Left colon (tissue), 2 donors: ENCODE measurements at regions not wholly inside any gene's neighbourhood (a gene's known extent, or its start where the extent isn't known, plus 50 kb on each side); places are given as distances from the start of the nearest gene placed in this dataset.

Experiments used
- ATAC-seq: fragments of 200-7000 bp; cut with Tn5 transposase; one replicate; pipeline ENCODE4 v1.9.1; 2020; ENCODE audit warnings: mild to moderate bottlenecking, moderate library complexity
- DNase-seq, 2 donors: peaks; one replicate each; pipeline ENCODE4 v3.0.0-alpha.2; 2020
- intact Hi-C, 2 donors: fragments of 100-400 bp; cut with DNase I in 1 of 2; cut with micrococcal nuclease in 1 of 2; formaldehyde crosslinking; loops; one replicate each; pipeline versions ENCODE4 v1.11.2 to v1.14.0; 2022; cut with DNase I, micrococcal nuclease
- donor health status: DM: no; HTN: no; CAD: no.
- donor health status: DM: yes; HTN: yes; CAD: no.

- intact Hi-C loops = no loop called here
- no peak for DNase-seq
- no peak for ATAC-seq
Measured at GRCh38 chr14:84792722-84793410, 737.1 kb upstream of the FLRT2 start.

- ATAC-seq (no peak), DNase-seq (no peak)
- intact Hi-C loops = no loop called here
Measured at GRCh38 chr14:84797326-84797725, 732.6 kb upstream of the FLRT2 start.

GRCh38 chr14:84804468-84804867 lies 725.5 kb upstream of the FLRT2 start:
- DNase-seq = no peak
- no peak for ATAC-seq
- intact Hi-C loops = no loop called here

- no peak for DNase-seq
- no peak for ATAC-seq
- intact Hi-C loops = no loop called here
Measured at GRCh38 chr14:84804895-84805294, 725.0 kb upstream of the FLRT2 start.

GRCh38 chr14:84806181-84806580 lies 723.8 kb upstream of the FLRT2 start:
- DNase-seq (no peak), ATAC-seq (no peak)
- intact Hi-C loops = no loop called here

- DNase-seq (no peak), ATAC-seq (no peak)
- intact Hi-C loops = no loop called here
Measured at GRCh38 chr14:84806622-84807021, 723.3 kb upstream of the FLRT2 start.

GRCh38 chr14:84807673-84808072 lies 722.3 kb upstream of the FLRT2 start:
- ATAC-seq = no peak
- intact Hi-C loops = no loop called here

GRCh38 chr14:84809158-84809557 lies 720.8 kb upstream of the FLRT2 start:
- no peak for ATAC-seq
- no peak for DNase-seq
- intact Hi-C loops = no loop called here

More at GRCh38 chr14:84807673-84808072, 722.3 kb upstream of the FLRT2 start:
- no peak for DNase-seq

GRCh38 chr14:84814391-84814790 lies 715.6 kb upstream of the FLRT2 start:
- intact Hi-C loops = no loop called here
- no peak for ATAC-seq
- DNase-seq = no peak

- DNase-seq (no peak), ATAC-seq (no peak)
- intact Hi-C loops = no loop called here
Measured at GRCh38 chr14:84819528-84819927, 710.4 kb upstream of the FLRT2 start.

- no peak for DNase-seq
- ATAC-seq = no peak
- intact Hi-C loops = no loop called here
Measured at GRCh38 chr14:84825481-84826251, 704.3 kb upstream of the FLRT2 start.

- intact Hi-C loops = no loop called here
- DNase-seq = no peak
- ATAC-seq = no peak
Measured at GRCh38 chr14:84826294-84826693, 703.6 kb upstream of the FLRT2 start.

- intact Hi-C loops = no loop called here
- DNase-seq = no peak
- no peak for ATAC-seq
Measured at GRCh38 chr14:84850595-84850994, 679.3 kb upstream of the FLRT2 start.

- no peak for ATAC-seq
- no peak for DNase-seq
- intact Hi-C loops = no loop called here
Measured at GRCh38 chr14:84856751-84857534, 673.0 kb upstream of the FLRT2 start.

- no peak for ATAC-seq
- intact Hi-C loops = no loop called here
- no peak for DNase-seq
Measured at GRCh38 chr14:84857571-84857970, 672.4 kb upstream of the FLRT2 start.

- ATAC-seq (no peak), DNase-seq (no peak)
- intact Hi-C loops = no loop called here
Measured at GRCh38 chr14:84859116-84859515, 670.8 kb upstream of the FLRT2 start.

- ATAC-seq = no peak
- intact Hi-C loops = no loop called here
- DNase-seq = no peak
Measured at GRCh38 chr14:84864548-84865271, 665.2 kb upstream of the FLRT2 start.

- ATAC-seq = no peak
- intact Hi-C loops = no loop called here
- DNase-seq = no peak
Measured at GRCh38 chr14:84871734-84872133, 658.2 kb upstream of the FLRT2 start.

- no peak for DNase-seq
- no peak for ATAC-seq
- intact Hi-C loops = no loop called here
Measured at GRCh38 chr14:84874436-84874835, 655.5 kb upstream of the FLRT2 start.
